ENCODE measurements at regions not wholly inside any gene's neighbourhood (a gene's known extent, or its start where the extent isn't known, plus 50 kb on each side); places are given as distances from the start of the nearest gene placed in this dataset.

- TF ChIP-seq CTCF (IDR thresholded peaks at IDR 0.05) = no peak
- H3K4me3 Mint-ChIP-seq = no peak overlapping the region
- H3K36me3 Mint-ChIP-seq (ENCODE audit: low read depth) = no peaks in the 10 kb centered on the region
- H3K27me3 Mint-ChIP-seq (ENCODE audit: low read depth, poor library complexity) = peaks cover 22% of the 10 kb centered on the region
- no peak overlapping the region for H3K27ac Mint-ChIP-seq
- no peak for DNase-seq
- no peaks in the 10 kb centered on the region for H3K4me1 Mint-ChIP-seq
- H3K9me3 Mint-ChIP-seq = no peaks in the 10 kb centered on the region
Measured at GRCh38 chr17:6212766-6213165, 142.6 kb downstream of the WSCD1 start.

- Mint-ChIP-seq H3K27me3 (ENCODE audit: low read depth, poor library complexity) (peaks cover 21% of the 10 kb centered on the region), H3K4me3 (no peak overlapping the region), H3K9me3 (no peaks in the 10 kb centered on the region), H3K36me3 (ENCODE audit: low read depth) (no peaks in the 10 kb centered on the region), H3K27ac (no peak overlapping the region), H3K4me1 (peaks cover 4% of the 10 kb centered on the region)
- DNase-seq = no peak
- no peak for TF ChIP-seq CTCF (IDR thresholded peaks at IDR 0.05)
Measured at GRCh38 chr17:6209829-6210228, 139.7 kb downstream of the WSCD1 start.

GRCh38 chr17:6208608-6209180 lies 138.5 kb downstream of the WSCD1 start:
- Mint-ChIP-seq H3K27me3 (ENCODE audit: low read depth, poor library complexity) (peaks cover 20% of the 10 kb centered on the region), H3K27ac (no peak overlapping the region), H3K9me3 (no peaks in the 10 kb centered on the region), H3K36me3 (ENCODE audit: low read depth) (no peaks in the 10 kb centered on the region), H3K4me1 (peaks cover 5% of the 10 kb centered on the region), H3K4me3 (no peak overlapping the region)
- no peak for TF ChIP-seq CTCF (IDR thresholded peaks at IDR 0.05)
- no peak for DNase-seq

GRCh38 chr17:6205525-6205924 lies 135.3 kb downstream of the WSCD1 start:
- Mint-ChIP-seq H3K27me3 (ENCODE audit: low read depth, poor library complexity) (peaks cover 22% of the 10 kb centered on the region), H3K27ac (no peak overlapping the region)
- DNase-seq = no peak

GRCh38 chr17:6205033-6205432 lies 134.9 kb downstream of the WSCD1 start:
- Mint-ChIP-seq H3K4me3 (no peak overlapping the region), H3K9me3 (no peaks in the 10 kb centered on the region), H3K36me3 (ENCODE audit: low read depth) (no peaks in the 10 kb centered on the region), H3K27me3 (ENCODE audit: low read depth, poor library complexity) (peaks cover 19% of the 10 kb centered on the region), H3K27ac (no peak overlapping the region), H3K4me1 (peaks cover 5% of the 10 kb centered on the region)
- TF ChIP-seq CTCF (IDR thresholded peaks at IDR 0.05) = no peak
- no peak for DNase-seq

More at GRCh38 chr17:6205525-6205924, 135.3 kb downstream of the WSCD1 start:
- TF ChIP-seq CTCF (IDR thresholded peaks at IDR 0.05) = no peak
- Mint-ChIP-seq H3K36me3 (ENCODE audit: low read depth) (no peaks in the 10 kb centered on the region), H3K4me3 (no peak overlapping the region), H3K4me1 (peaks cover 5% of the 10 kb centered on the region), H3K9me3 (no peaks in the 10 kb centered on the region)

GRCh38 chr17:6204203-6204722 lies 134.1 kb downstream of the WSCD1 start:
- peaks cover 18% of the 10 kb centered on the region for H3K27me3 Mint-ChIP-seq (ENCODE audit: low read depth, poor library complexity)
- H3K9me3 Mint-ChIP-seq = no peaks in the 10 kb centered on the region
- H3K36me3 Mint-ChIP-seq (ENCODE audit: low read depth) = no peaks in the 10 kb centered on the region
- DNase-seq = no peak
- TF ChIP-seq CTCF (IDR thresholded peaks at IDR 0.05) = no peak
- no peak overlapping the region for H3K27ac Mint-ChIP-seq
- no peak overlapping the region for H3K4me3 Mint-ChIP-seq
- peaks cover 5% of the 10 kb centered on the region for H3K4me1 Mint-ChIP-seq

Measured in nephron progenitor cell (in vitro differentiated cells).